Suprapubic skin (tissue), 4 donors: ENCODE measurements at regions not wholly inside any gene's neighbourhood (a gene's known extent, or its start where the extent isn't known, plus 50 kb on each side); places are given as distances from the start of the nearest gene placed in this dataset.

ENCODE experiments used
- DNase-seq, 2 donors: peaks; one replicate each; pipeline ENCODE4 v3.0.0-alpha.2; 2019; ENCODE audit warnings: low spot score in 2 of 2
- H3K27ac ChIP-seq: fragments of 200-600 bp; sonication (generic); one replicate; pipeline ENCODE4 v1.5.1; 2019
- H3K27me3 ChIP-seq: fragments of 200-600 bp; sonication (generic); one replicate; pipeline ENCODE4 v1.5.1; 2019
- H3K36me3 ChIP-seq: fragments of 200-600 bp; sonication (generic); one replicate; pipeline ENCODE4 v1.5.1; 2019
- H3K4me1 ChIP-seq: fragments of 200-600 bp; sonication (generic); one replicate; pipeline ENCODE4 v1.5.1; 2019
- H3K4me3 ChIP-seq: fragments of 200-600 bp; sonication (generic); one replicate; pipeline ENCODE4 v1.5.1; 2019; ENCODE audit warnings: mild to moderate bottlenecking
- H3K9me3 ChIP-seq: fragments of 200-600 bp; sonication (generic); one replicate; pipeline ENCODE4 v1.5.1; 2019
- EP300 ChIP-seq: sonication (generic); formaldehyde crosslinking; IDR thresholded peaks from one replicate; pipeline ENCODE4 v1.6.1; 2017; ENCODE audit warnings: antibody characterized with exemption
- POLR2A ChIP-seq, 2 donors: fragments of 450-650 bp; IDR thresholded peaks; one replicate each; pipeline ENCODE4 v1.6.1; 2017; ENCODE audit warnings: antibody characterized with exemption in 2 of 2, mild to moderate bottlenecking in 2 of 2, moderate library complexity in 2 of 2
- POLR2AphosphoS5 ChIP-seq, 3 donors: sonication (generic); formaldehyde crosslinking; IDR thresholded peaks; one replicate each; pipeline ENCODE4 v1.6.1; 2017; ENCODE audit warnings: antibody characterized with exemption in 3 of 3
- WGBS: methylation state at CpG from one replicate; pipeline ENCODE4 v1.1.5; 2018; 5-methylcytosine and 5-hydroxymethylcytosine counted together
- TF ChIP-seq, protein P1 (sequence below), 2 donors: fragments of 200-600 bp in 1 of 2; fragments of 450-650 bp in 1 of 2; sonication (generic) in 1 of 2; IDR thresholded peaks; one replicate each; pipeline ENCODE4 v1.5.1; 2016 to 2019; ENCODE audit warnings: antibody characterized with exemption in 2 of 2, mild to moderate bottlenecking in 1 of 2, moderate library complexity in 1 of 2

- no peak for TF ChIP-seq POLR2AphosphoS5 (IDR thresholded peaks at IDR 0.05)
- TF ChIP-seq, protein P1, sequence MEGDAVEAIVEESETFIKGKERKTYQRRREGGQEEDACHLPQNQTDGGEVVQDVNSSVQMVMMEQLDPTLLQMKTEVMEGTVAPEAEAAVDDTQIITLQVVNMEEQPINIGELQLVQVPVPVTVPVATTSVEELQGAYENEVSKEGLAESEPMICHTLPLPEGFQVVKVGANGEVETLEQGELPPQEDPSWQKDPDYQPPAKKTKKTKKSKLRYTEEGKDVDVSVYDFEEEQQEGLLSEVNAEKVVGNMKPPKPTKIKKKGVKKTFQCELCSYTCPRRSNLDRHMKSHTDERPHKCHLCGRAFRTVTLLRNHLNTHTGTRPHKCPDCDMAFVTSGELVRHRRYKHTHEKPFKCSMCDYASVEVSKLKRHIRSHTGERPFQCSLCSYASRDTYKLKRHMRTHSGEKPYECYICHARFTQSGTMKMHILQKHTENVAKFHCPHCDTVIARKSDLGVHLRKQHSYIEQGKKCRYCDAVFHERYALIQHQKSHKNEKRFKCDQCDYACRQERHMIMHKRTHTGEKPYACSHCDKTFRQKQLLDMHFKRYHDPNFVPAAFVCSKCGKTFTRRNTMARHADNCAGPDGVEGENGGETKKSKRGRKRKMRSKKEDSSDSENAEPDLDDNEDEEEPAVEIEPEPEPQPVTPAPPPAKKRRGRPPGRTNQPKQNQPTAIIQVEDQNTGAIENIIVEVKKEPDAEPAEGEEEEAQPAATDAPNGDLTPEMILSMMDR (IDR thresholded peaks at IDR 0.05): no peak
- no peak for TF ChIP-seq EP300
- no peak for TF ChIP-seq POLR2A (IDR thresholded peaks at IDR 0.05)
- Histone ChIP-seq H3K4me3 (no peak overlapping the region), H3K4me1 (peaks cover 5% of the 10 kb centered on the region), H3K36me3 (peaks cover 34% of the 10 kb centered on the region), H3K9me3 (no peaks in the 10 kb centered on the region), H3K27me3 (no peaks in the 10 kb centered on the region), H3K27ac (no peak overlapping the region)
- 77% methylated on average over 2 of the region's 2 CpGs for WGBS
- DNase-seq: no peak
Observed at GRCh38 chr7:149595541-149595940, 97.9 kb upstream of the ZNF746 start.

DNA sequence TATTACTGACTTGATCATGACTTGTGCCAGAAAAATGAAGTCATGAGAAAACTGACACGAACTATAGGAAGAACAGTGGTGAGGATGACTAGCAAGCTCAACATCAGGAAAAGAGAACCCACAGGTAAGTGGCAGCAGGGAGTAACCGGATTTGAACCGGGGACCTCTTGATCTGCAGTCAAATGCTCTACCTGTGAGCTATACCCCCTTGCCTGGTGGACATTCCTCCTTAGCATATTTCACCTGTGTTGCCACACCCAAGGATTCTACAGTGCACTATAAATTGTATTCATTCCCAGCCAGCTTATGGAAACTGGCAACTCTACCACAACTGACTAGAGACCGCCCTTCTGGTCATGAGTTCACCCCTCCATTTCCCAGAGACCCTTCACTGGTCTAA lies 97.5 kb upstream of the ZNF746 start:
- H3K4me3 ChIP-seq: no peak overlapping the region
- 81% methylated on average over 4 of the region's 4 CpGs for WGBS
- H3K27me3 ChIP-seq: no peaks in the 10 kb centered on the region
- peaks cover 5% of the 10 kb centered on the region for H3K4me1 ChIP-seq
- H3K9me3 ChIP-seq: no peaks in the 10 kb centered on the region
- H3K36me3 ChIP-seq: peaks cover 37% of the 10 kb centered on the region
- no peak overlapping the region for H3K27ac ChIP-seq
- TF ChIP-seq, protein P1 (IDR thresholded peaks at IDR 0.05): no peak
- no peak for TF ChIP-seq EP300
- TF ChIP-seq POLR2A (IDR thresholded peaks at IDR 0.05): no peak
- TF ChIP-seq POLR2AphosphoS5 (IDR thresholded peaks at IDR 0.05): no peak
- no peak for DNase-seq

- no peaks in the 10 kb centered on the region for H3K9me3 ChIP-seq
- TF ChIP-seq EP300 (no peak), POLR2A (IDR thresholded peaks at IDR 0.05) (no peak), POLR2AphosphoS5 (IDR thresholded peaks at IDR 0.05) (no peak)
- TF ChIP-seq, protein P1 (IDR thresholded peaks at IDR 0.05): no peak
- no peaks in the 10 kb centered on the region for H3K4me1 ChIP-seq
- H3K27ac ChIP-seq: no peak overlapping the region
- no peak overlapping the region for H3K4me3 ChIP-seq
- peaks cover 54% of the 10 kb centered on the region for H3K36me3 ChIP-seq
- no peaks in the 10 kb centered on the region for H3K27me3 ChIP-seq
- DNase-seq: no peak
- 92% methylated on average over 1 of the region's 1 CpG for WGBS
Observed at GRCh38 chr7:149588930-149589329, 91.3 kb upstream of the ZNF746 start.

DNA sequence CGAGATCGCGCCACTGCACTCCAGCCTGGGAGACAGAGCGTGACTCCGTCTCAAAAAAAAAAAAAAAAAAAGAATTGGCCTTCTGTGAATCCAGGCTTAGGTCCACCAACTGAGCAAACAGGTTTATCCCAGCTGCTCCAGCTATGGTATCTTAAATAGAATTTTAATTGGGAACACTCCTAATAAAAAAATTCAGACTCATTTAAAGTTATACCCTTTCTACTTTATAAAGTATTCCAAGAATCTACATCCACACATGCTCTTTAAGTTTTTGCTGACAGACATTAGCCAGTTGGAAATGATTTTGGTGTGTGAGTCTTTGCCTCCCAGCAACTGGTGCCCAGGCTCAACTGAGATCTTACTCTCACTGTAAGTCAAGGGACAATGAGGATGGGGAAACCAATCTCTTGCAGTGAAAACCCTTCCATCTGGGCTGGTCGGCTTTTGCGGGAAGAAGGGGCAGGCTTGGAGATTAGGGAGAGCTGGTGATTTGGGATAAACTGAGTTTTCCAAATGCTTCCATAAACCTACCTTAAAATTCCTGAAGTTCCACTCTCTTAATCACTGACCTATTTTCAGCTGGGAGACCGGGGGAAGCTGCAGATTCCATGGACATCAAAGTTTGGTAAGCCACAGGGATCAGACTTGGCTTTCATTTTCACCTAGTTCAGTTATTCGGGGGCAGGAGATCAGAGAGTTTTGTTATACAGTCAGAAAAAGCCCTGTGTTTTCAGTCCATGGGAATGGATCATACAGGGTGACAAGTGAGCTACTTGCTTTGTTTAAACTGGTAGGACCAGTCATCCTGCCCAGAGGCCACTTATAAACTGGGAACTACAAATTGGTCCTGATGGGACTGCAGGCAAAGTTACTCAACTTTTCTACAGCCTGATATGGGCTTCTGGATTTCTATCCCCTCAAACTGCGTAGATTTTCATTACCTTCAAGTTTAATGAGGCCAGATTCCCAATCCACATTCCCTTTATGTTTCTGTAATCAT lies 89.3 kb upstream of the ZNF746 start:
- Histone ChIP-seq H3K9me3 (no peaks in the 10 kb centered on the region), H3K4me1 (no peaks in the 10 kb centered on the region), H3K27me3 (no peaks in the 10 kb centered on the region), H3K4me3 (no peak overlapping the region), H3K36me3 (peaks cover 57% of the 10 kb centered on the region), H3K27ac (no peak overlapping the region)
- 76% methylated on average over 10 of the region's 10 CpGs for WGBS
- DNase-seq: no peak
- TF ChIP-seq, protein P1 (IDR thresholded peaks at IDR 0.05): no peak

- Histone ChIP-seq H3K4me1 (no peaks in the 10 kb centered on the region), H3K36me3 (peaks cover 61% of the 10 kb centered on the region), H3K27ac (no peak overlapping the region), H3K27me3 (no peaks in the 10 kb centered on the region), H3K9me3 (no peaks in the 10 kb centered on the region), H3K4me3 (no peak overlapping the region)
- DNase-seq: no peak
- TF ChIP-seq POLR2AphosphoS5 (IDR thresholded peaks at IDR 0.05) (no peak), POLR2A (IDR thresholded peaks at IDR 0.05) (no peak), EP300 (no peak)
- TF ChIP-seq, protein P1 (IDR thresholded peaks at IDR 0.05): no peak
- WGBS: 95% methylated on average over 4 of the region's 4 CpGs
Observed at GRCh38 chr7:149584530-149584929, 86.9 kb upstream of the ZNF746 start.
